Neural progenitor cell (in vitro differentiated cells): ENCODE measurements at regions not wholly inside any gene's neighbourhood (a gene's known extent, or its start where the extent isn't known, plus 50 kb on each side); places are given as distances from the start of the nearest gene placed in this dataset. TPM values are rescaled to one million over a fixed set of nuclear protein-coding genes. Genes with fewer than 3 reads are reported as not detected.

Experiments
- DNase-seq: peaks from one replicate; pipeline ENCODE4 v3.0.0-alpha.2; 2016; ENCODE audit warnings: low spot score
- H2AFZ ChIP-seq: fragments of 200-600 bp; sonication (generic); replicated peaks from 2 replicates; pipeline ENCODE4 v1.6.1; 2016; ENCODE audit warnings: antibody characterized with exemption
- H3F3A ChIP-seq: fragments of 200-600 bp; sonication (generic); 2 replicates; pipeline ENCODE4 v1.6.1; 2016; ENCODE audit warnings: antibody characterized with exemption, low read depth
- H3K27ac ChIP-seq: fragments of 200-600 bp; sonication (generic); 2 replicates; pipeline ENCODE4 v1.5.1; 2016; ENCODE audit warnings: mild to moderate bottlenecking
- H3K27me3 ChIP-seq: fragments of 200-600 bp; sonication (generic); 2 replicates; pipeline ENCODE4 v1.6.1; 2016; ENCODE audit warnings: mild to moderate bottlenecking, moderate library complexity
- H3K36me3 ChIP-seq: fragments of 200-600 bp; sonication (generic); 2 replicates; pipeline ENCODE4 v1.5.1; 2016
- H3K4me1 ChIP-seq: fragments of 200-600 bp; sonication (generic); 2 replicates; pipeline ENCODE4 v1.6.1; 2016; ENCODE audit warnings: mixed run types
- H3K4me2 ChIP-seq: fragments of 200-600 bp; sonication (generic); 2 replicates; pipeline ENCODE4 v1.6.1; 2016
- H3K4me3 ChIP-seq: fragments of 200-600 bp; sonication (generic); 2 replicates; pipeline ENCODE4 v1.5.1; 2016
- H3K79me2 ChIP-seq: fragments of 200-600 bp; sonication (generic); 2 replicates; pipeline ENCODE4 v1.6.1; 2016; ENCODE audit warnings: low read depth
- H3K9ac ChIP-seq: fragments of 200-600 bp; sonication (generic); 2 replicates; pipeline ENCODE4 v1.6.1; 2016
- H3K9me3 ChIP-seq: fragments of 200-600 bp; sonication (generic); 2 replicates; pipeline ENCODE4 v1.5.1; 2016; ENCODE audit warnings: low read depth
- H4K20me1 ChIP-seq: fragments of 200-600 bp; sonication (generic); 2 replicates; pipeline ENCODE4 v1.6.1; 2016; ENCODE audit warnings: low read depth
- H3K27ac Mint-ChIP-seq: 3 replicates; pipeline ENCODE4 v1.8.0; 2021; ENCODE audit warnings: mixed read lengths
- H3K27me3 Mint-ChIP-seq: 2 replicates; pipeline ENCODE4 v1.8.0; 2022; ENCODE audit warnings: low read depth, mild to moderate bottlenecking, inconsistent platforms, moderate library complexity, mixed read lengths; ENCODE audit not compliant: insufficient read depth
- H3K36me3 Mint-ChIP-seq: 3 replicates; pipeline ENCODE4 v1.8.0; 2021; ENCODE audit warnings: mixed read lengths
- H3K4me1 Mint-ChIP-seq: 3 replicates; pipeline ENCODE4 v1.8.0; 2021; ENCODE audit warnings: mixed read lengths
- H3K4me3 Mint-ChIP-seq: 3 replicates; pipeline ENCODE4 v1.8.0; 2021; ENCODE audit warnings: mild to moderate bottlenecking, moderate library complexity, mixed read lengths
- H3K9me3 Mint-ChIP-seq: 3 replicates; pipeline ENCODE4 v1.8.0; 2020; ENCODE audit warnings: mixed read lengths
- EZH2 ChIP-seq: fragments of 200-600 bp; sonication (generic); IDR thresholded peaks from 2 replicates; pipeline ENCODE4 v1.6.1; 2017; ENCODE audit warnings: antibody characterized with exemption, mild to moderate bottlenecking, moderate library complexity
- EZH2phosphoT487 ChIP-seq: fragments of 200-600 bp; sonication (generic); IDR thresholded peaks from 2 replicates; pipeline ENCODE4 v1.6.1; 2017; ENCODE audit warnings: antibody characterized with exemption
- small RNA-seq: library from RNA; depleted of rRNA; stranded (forward); fragments of <200 nt; gene quantifications from one replicate; pipeline ENCODE3, GENCODE V24; 2015
- TF ChIP-seq, protein P1 (sequence below): fragments of 200-600 bp; sonication (generic); IDR thresholded peaks from 2 replicates; pipeline ENCODE4 v1.5.1; 2017; ENCODE audit warnings: antibody characterized with exemption, mild to moderate bottlenecking

DNA sequence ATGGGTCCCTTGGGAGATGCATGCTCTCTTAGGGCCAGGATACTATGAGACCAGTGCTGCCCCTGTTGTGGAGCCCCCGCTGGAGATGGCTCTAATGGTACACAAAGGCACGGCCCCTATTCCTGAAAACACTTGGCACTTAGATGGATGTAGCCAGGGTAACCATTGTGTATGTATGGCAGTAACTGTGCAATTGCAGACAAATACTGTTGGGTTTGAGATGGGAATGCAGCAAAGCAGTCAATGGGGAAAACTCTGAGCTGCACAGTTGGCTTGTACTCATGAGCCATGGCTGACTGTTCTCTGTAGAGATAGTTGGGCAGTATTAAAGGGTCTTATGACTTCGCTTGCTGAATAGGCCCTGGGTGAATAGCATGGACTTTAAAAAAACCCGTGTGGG is 67.9 kb upstream of the NPAP1 start:
- TF ChIP-seq EZH2, result no peak
- H3K4me3 ChIP-seq, result no peak overlapping the region
- no peaks in the 10 kb centered on the region for H3K27me3 ChIP-seq
- Mint-ChIP-seq H3K27me3 (no peaks in the 10 kb centered on the region), H3K4me1 (no peaks in the 10 kb centered on the region), H3K9me3 (peaks cover 9% of the 10 kb centered on the region), H3K36me3 (no peaks in the 10 kb centered on the region), H3K4me3 (no peak overlapping the region), H3K27ac (no peak overlapping the region)
- H3K27ac ChIP-seq, result no peak overlapping the region
- no peak overlapping the region for H3K4me2 ChIP-seq
- no peak for DNase-seq
- no peak overlapping the region for H3K9ac ChIP-seq
- no peaks in the 10 kb centered on the region for H3F3A ChIP-seq
- H3K4me1 ChIP-seq, result no peaks in the 10 kb centered on the region
- H3K79me2 ChIP-seq, result no peaks in the 10 kb centered on the region
- no peaks in the 10 kb centered on the region for H3K9me3 ChIP-seq
- H4K20me1 ChIP-seq, result no peaks in the 10 kb centered on the region
- H3K36me3 ChIP-seq, result no peaks in the 10 kb centered on the region
- no peak overlapping the region for H2AFZ ChIP-seq

DNA sequence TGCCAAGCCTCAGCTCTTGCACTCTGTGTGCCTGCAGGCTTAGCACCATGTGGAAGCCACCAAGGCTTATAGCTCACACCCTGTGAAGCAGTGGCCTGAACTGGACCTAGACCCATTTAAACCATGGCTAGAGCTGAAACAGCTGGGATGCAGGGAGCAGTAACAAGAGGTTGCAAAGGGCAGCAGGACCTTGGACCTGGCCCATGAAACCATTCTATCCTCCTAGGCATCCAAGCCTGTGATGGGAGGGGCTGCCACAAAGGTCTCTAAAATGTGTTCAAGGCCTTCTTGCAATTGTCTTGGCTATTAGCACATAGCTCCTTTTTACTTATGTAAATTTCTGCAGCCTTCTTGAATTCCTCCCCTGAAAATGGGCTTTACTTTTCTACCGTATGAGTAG is 57.9 kb upstream of the NPAP1 start:
- Mint-ChIP-seq H3K27ac (no peak overlapping the region), H3K4me3 (no peak overlapping the region), H3K9me3 (peaks cover 26% of the 10 kb centered on the region), H3K4me1 (no peaks in the 10 kb centered on the region), H3K27me3 (no peaks in the 10 kb centered on the region), H3K36me3 (no peaks in the 10 kb centered on the region)
- Histone ChIP-seq H3K36me3 (no peaks in the 10 kb centered on the region), H3K27me3 (no peaks in the 10 kb centered on the region), H3K4me2 (no peak overlapping the region), H3K9me3 (no peaks in the 10 kb centered on the region), H2AFZ (no peak overlapping the region), H4K20me1 (no peaks in the 10 kb centered on the region), H3K4me3 (no peak overlapping the region), H3K4me1 (no peaks in the 10 kb centered on the region), H3K9ac (no peak overlapping the region), H3F3A (no peaks in the 10 kb centered on the region), H3K27ac (no peak overlapping the region), H3K79me2 (no peaks in the 10 kb centered on the region)
- TF ChIP-seq EZH2 (no peak), EZH2phosphoT487 (no peak)
- TF ChIP-seq, protein P1, sequence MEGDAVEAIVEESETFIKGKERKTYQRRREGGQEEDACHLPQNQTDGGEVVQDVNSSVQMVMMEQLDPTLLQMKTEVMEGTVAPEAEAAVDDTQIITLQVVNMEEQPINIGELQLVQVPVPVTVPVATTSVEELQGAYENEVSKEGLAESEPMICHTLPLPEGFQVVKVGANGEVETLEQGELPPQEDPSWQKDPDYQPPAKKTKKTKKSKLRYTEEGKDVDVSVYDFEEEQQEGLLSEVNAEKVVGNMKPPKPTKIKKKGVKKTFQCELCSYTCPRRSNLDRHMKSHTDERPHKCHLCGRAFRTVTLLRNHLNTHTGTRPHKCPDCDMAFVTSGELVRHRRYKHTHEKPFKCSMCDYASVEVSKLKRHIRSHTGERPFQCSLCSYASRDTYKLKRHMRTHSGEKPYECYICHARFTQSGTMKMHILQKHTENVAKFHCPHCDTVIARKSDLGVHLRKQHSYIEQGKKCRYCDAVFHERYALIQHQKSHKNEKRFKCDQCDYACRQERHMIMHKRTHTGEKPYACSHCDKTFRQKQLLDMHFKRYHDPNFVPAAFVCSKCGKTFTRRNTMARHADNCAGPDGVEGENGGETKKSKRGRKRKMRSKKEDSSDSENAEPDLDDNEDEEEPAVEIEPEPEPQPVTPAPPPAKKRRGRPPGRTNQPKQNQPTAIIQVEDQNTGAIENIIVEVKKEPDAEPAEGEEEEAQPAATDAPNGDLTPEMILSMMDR, result no peak
- DNase-seq, result no peak

DNA sequence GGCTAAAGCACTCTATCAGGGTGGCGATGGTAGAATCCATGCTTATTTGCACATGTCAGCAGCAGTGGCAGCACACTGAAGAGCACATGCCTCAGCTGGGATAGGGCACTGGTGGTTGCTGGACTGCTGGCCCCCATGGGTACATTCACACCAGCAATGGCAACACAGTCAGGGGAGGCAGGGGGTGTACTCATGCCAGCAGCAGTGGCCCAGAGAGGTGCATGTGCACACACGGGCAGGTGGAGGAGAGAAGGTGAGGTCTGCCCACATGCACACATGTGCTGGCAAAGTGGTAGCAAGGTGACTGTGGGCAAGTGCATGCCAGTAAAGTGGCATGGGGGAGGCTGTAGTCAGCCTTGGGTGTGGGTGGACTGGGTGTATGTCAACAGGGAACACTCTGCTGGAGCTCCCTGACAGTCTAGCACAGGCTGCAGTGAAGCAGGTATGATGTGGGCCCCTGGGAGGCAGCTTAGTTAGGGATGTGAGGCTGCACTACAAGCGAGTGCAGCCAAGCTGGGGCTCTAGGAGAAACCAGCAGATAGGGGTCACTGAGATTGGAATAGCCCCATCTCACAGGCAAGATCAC is 53.9 kb upstream of the NPAP1 start:
- Histone ChIP-seq H3F3A (no peaks in the 10 kb centered on the region), H3K9me3 (no peaks in the 10 kb centered on the region), H3K4me2 (no peak overlapping the region), H3K79me2 (no peaks in the 10 kb centered on the region), H3K4me1 (no peaks in the 10 kb centered on the region), H3K27me3 (no peaks in the 10 kb centered on the region), H3K27ac (no peak overlapping the region), H3K9ac (no peak overlapping the region), H3K4me3 (no peak overlapping the region), H2AFZ (no peak overlapping the region), H4K20me1 (no peaks in the 10 kb centered on the region), H3K36me3 (no peaks in the 10 kb centered on the region)
- no peaks in the 10 kb centered on the region for H3K36me3 Mint-ChIP-seq
- H3K27me3 Mint-ChIP-seq, result peaks cover 2% of the 10 kb centered on the region
- DNase-seq, result no peak
- H3K4me3 Mint-ChIP-seq, result no peak overlapping the region
- H3K9me3 Mint-ChIP-seq, result peaks cover 26% of the 10 kb centered on the region
- H3K4me1 Mint-ChIP-seq, result no peaks in the 10 kb centered on the region
- no peak overlapping the region for H3K27ac Mint-ChIP-seq
- TF ChIP-seq, protein P1, result no peak
- no peak for TF ChIP-seq EZH2phosphoT487
- TF ChIP-seq EZH2, result no peak

Small RNA genes in the stretch of these regions (small RNA-seq; reads per million reads assigned to genes)
- not detected for gene RNU6-741P
